ENCODE measurements at regions not wholly inside any gene's neighbourhood (a gene's known extent, or its start where the extent isn't known, plus 50 kb on each side); places are given as distances from the start of the nearest gene placed in this dataset.

DNA sequence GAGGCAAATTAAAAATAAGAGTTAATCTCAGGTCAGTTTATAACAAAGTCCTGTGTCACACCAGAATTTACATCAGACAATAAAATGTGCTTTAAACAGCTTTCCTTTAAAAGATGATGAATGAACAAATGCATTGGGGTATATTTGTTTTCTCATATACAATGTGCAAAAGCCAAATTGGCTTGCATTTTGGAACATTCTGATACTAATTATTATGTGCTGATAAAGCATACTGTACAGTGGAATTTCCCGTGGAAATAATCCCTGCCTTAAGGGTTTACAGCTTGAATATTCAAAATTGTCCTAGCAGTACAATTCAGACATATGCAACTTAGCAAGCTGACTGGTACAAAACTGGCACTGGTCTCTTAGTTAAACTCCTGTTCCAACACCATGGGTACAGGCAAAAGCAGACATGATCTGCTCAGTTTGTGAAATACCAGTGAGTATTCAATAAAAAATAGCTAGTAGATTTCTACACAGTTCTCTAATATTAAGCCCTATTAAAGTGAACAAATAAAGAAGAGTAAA lies 373.4 kb downstream of the SLITRK1 start:
- intact Hi-C loops (cut with micrococcal nuclease): no loop called here
- no peak overlapping the region for H3K4me3 ChIP-seq (replicated peaks in 1 of 3; ENCODE audit: low read depth in 2 of 3, low read length in 3 of 3)
- WGBS (ENCODE audit: insufficient coverage): 20% methylated on average over 1 of the region's 1 CpG

DNA sequence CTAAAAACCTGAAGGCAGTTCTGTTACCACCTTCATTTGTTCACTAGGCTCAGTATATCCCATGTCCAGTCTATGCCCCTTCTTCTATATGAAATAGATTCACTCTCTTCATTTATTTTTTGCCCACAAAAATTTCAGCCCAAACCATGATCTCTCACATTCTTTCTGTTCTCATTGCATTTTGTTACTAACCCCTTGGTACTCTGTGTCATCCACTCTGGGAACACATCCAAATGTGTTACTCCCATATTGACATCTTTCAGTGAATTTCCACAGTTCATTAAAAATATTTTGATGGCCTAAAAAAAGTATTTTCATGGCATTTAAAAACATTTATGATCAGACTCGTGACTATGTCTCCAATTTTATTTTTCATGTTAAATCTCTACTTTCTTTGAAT lies 378.9 kb downstream of the SLITRK1 start:
- DNase-seq: no peak
- no CpG with 5 or more reads among the region's 1 CpG for WGBS (ENCODE audit: insufficient coverage)
- no peak overlapping the region for H3K27ac Mint-ChIP-seq

More for the DNA sequence above, 373.4 kb downstream of the SLITRK1 start:
- Mint-ChIP-seq H3K27ac (no peak overlapping the region), H3K36me3 (no peaks in the 10 kb centered on the region), H3K27me3 (ENCODE audit: low read depth in 3 of 3) (no peaks in the 10 kb centered on the region), H3K4me1 (no peaks in the 10 kb centered on the region), H3K4me3 (no peak overlapping the region), H3K9me3 (peaks cover 0 to 15% (median 0%) of the 10 kb centered on the region in 7 donors)
- TF ChIP-seq, protein P1, sequence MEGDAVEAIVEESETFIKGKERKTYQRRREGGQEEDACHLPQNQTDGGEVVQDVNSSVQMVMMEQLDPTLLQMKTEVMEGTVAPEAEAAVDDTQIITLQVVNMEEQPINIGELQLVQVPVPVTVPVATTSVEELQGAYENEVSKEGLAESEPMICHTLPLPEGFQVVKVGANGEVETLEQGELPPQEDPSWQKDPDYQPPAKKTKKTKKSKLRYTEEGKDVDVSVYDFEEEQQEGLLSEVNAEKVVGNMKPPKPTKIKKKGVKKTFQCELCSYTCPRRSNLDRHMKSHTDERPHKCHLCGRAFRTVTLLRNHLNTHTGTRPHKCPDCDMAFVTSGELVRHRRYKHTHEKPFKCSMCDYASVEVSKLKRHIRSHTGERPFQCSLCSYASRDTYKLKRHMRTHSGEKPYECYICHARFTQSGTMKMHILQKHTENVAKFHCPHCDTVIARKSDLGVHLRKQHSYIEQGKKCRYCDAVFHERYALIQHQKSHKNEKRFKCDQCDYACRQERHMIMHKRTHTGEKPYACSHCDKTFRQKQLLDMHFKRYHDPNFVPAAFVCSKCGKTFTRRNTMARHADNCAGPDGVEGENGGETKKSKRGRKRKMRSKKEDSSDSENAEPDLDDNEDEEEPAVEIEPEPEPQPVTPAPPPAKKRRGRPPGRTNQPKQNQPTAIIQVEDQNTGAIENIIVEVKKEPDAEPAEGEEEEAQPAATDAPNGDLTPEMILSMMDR (IDR thresholded peaks at IDR 0.05): no peak
- H3K9me3 ChIP-seq (replicated peaks in 1 of 2; ENCODE audit: control insufficient read depth in 1 of 2, insufficient read depth in 1 of 2, low read length in 2 of 2): peaks cover 0 to 4% of the 10 kb centered on the region in 2 donors
- no peak for DNase-seq
- no peak overlapping the region for H3K27ac ChIP-seq (ENCODE audit: low read depth in 1 of 2, low read length in 2 of 2)
- H3K4me1 ChIP-seq (ENCODE audit: control insufficient read depth in 1 of 2, insufficient read depth in 2 of 2, low read length in 2 of 2): no peaks in the 10 kb centered on the region
- H3K4me2 ChIP-seq (replicated peaks; ENCODE audit: extremely low read depth, low read length, poor library complexity, severe bottlenecking): no peak overlapping the region
- no peak overlapping the region for H2AFZ ChIP-seq (ENCODE audit: insufficient read depth, low read depth, low read length, poor library complexity, severe bottlenecking)
- H3K79me2 ChIP-seq (ENCODE audit: insufficient read depth, low read length): no peaks in the 10 kb centered on the region
- H3K9ac ChIP-seq (ENCODE audit: insufficient read depth, low read length, poor library complexity, severe bottlenecking): no peak overlapping the region
- no peaks in the 10 kb centered on the region for H3K36me3 ChIP-seq (replicated peaks in 1 of 2; ENCODE audit: control insufficient read depth in 1 of 2, insufficient read depth in 2 of 2, low read length in 2 of 2)
- H3K27me3 ChIP-seq (ENCODE audit: control insufficient read depth in 2 of 2, insufficient read depth in 2 of 2, low read length in 2 of 2): no peaks in the 10 kb centered on the region
- H4K20me1 ChIP-seq (ENCODE audit: insufficient read depth, low read length): no peaks in the 10 kb centered on the region

More for the DNA sequence above, 378.9 kb downstream of the SLITRK1 start:
- H3K4me1 ChIP-seq (ENCODE audit: control insufficient read depth in 1 of 2, insufficient read depth in 2 of 2, low read length in 2 of 2): no peaks in the 10 kb centered on the region
- no peaks in the 10 kb centered on the region for H3K36me3 ChIP-seq (replicated peaks in 1 of 2; ENCODE audit: control insufficient read depth in 1 of 2, insufficient read depth in 2 of 2, low read length in 2 of 2)
- no peaks in the 10 kb centered on the region for H3K4me1 Mint-ChIP-seq
- H3K27ac ChIP-seq (ENCODE audit: low read depth in 1 of 2, low read length in 2 of 2): no peak overlapping the region
- intact Hi-C loops (cut with micrococcal nuclease): no loop called here
- no peak overlapping the region for H3K4me3 Mint-ChIP-seq
- no peaks in the 10 kb centered on the region for H3K79me2 ChIP-seq (ENCODE audit: insufficient read depth, low read length)
- no peaks in the 10 kb centered on the region for H4K20me1 ChIP-seq (ENCODE audit: insufficient read depth, low read length)
- TF ChIP-seq, protein P1 (IDR thresholded peaks at IDR 0.05): no peak
- H3K9ac ChIP-seq (ENCODE audit: insufficient read depth, low read length, poor library complexity, severe bottlenecking): no peak overlapping the region
- no peaks in the 10 kb centered on the region for H3K27me3 ChIP-seq (ENCODE audit: control insufficient read depth in 2 of 2, insufficient read depth in 2 of 2, low read length in 2 of 2)
- H3K4me3 ChIP-seq (replicated peaks in 1 of 3; ENCODE audit: low read depth in 2 of 3, low read length in 3 of 3): no peak overlapping the region
- peaks cover 0 to 12% (median 4%) of the 10 kb centered on the region in 7 donors for H3K9me3 Mint-ChIP-seq
- H3K36me3 Mint-ChIP-seq: no peaks in the 10 kb centered on the region
- peaks cover 3 to 4% of the 10 kb centered on the region in 2 donors for H3K9me3 ChIP-seq (replicated peaks in 1 of 2; ENCODE audit: control insufficient read depth in 1 of 2, insufficient read depth in 1 of 2, low read length in 2 of 2)
- H3K4me2 ChIP-seq (replicated peaks; ENCODE audit: extremely low read depth, low read length, poor library complexity, severe bottlenecking): no peak overlapping the region
- no peak overlapping the region for H2AFZ ChIP-seq (ENCODE audit: insufficient read depth, low read depth, low read length, poor library complexity, severe bottlenecking)
- no peaks in the 10 kb centered on the region for H3K27me3 Mint-ChIP-seq (ENCODE audit: low read depth in 3 of 3)

Measured in CD14-positive monocyte (primary cell).